ENCODE measurements at regions not wholly inside any gene's neighbourhood (a gene's known extent, or its start where the extent isn't known, plus 50 kb on each side); places are given as distances from the start of the nearest gene placed in this dataset.

GRCh38 chr11:62022211-62022610 lies 54.8 kb upstream of the FTH1 start:
- H3K4me1 ChIP-seq (ENCODE audit: control insufficient read depth in 1 of 2, insufficient read depth in 2 of 2, low read depth in 1 of 2, low read length in 1 of 2), result no peaks in the 10 kb centered on the region
- H3K9ac ChIP-seq, result no peak overlapping the region
- TF ChIP-seq PBX3 (IDR thresholded peaks at IDR 0.05), result no peak
- TF ChIP-seq FOXM1 (IDR thresholded peaks at IDR 0.05; ENCODE audit: low read depth), result no peak
- no peak for TF ChIP-seq RXRA (IDR thresholded peaks at IDR 0.05; ENCODE audit: borderline replicate concordance, low read depth)
- TF ChIP-seq, protein P1, sequence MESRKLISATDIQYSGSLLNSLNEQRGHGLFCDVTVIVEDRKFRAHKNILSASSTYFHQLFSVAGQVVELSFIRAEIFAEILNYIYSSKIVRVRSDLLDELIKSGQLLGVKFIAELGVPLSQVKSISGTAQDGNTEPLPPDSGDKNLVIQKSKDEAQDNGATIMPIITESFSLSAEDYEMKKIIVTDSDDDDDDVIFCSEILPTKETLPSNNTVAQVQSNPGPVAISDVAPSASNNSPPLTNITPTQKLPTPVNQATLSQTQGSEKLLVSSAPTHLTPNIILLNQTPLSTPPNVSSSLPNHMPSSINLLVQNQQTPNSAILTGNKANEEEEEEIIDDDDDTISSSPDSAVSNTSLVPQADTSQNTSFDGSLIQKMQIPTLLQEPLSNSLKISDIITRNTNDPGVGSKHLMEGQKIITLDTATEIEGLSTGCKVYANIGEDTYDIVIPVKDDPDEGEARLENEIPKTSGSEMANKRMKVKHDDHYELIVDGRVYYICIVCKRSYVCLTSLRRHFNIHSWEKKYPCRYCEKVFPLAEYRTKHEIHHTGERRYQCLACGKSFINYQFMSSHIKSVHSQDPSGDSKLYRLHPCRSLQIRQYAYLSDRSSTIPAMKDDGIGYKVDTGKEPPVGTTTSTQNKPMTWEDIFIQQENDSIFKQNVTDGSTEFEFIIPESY (IDR thresholded peaks at IDR 0.05; ENCODE audit: borderline replicate concordance, low read depth), result no peak
- TF ChIP-seq NFIC (IDR thresholded peaks at IDR 0.05; ENCODE audit: borderline replicate concordance), result no peak
- TF ChIP-seq CTCF (IDR thresholded peaks at IDR 0.05), result no peak
- no peak for TF ChIP-seq YY1 (IDR thresholded peaks at IDR 0.05; ENCODE audit: low read depth)
- TF ChIP-seq MXI1 (IDR thresholded peaks at IDR 0.05; ENCODE audit: low read depth, low read length), result no peak
- TF ChIP-seq, protein P2, sequence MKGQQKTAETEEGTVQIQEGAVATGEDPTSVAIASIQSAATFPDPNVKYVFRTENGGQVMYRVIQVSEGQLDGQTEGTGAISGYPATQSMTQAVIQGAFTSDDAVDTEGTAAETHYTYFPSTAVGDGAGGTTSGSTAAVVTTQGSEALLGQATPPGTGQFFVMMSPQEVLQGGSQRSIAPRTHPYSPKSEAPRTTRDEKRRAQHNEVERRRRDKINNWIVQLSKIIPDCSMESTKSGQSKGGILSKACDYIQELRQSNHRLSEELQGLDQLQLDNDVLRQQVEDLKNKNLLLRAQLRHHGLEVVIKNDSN (IDR thresholded peaks at IDR 0.05; ENCODE audit: borderline replicate concordance, low read depth), result no peak
- CTCF ChIA-PET, result interaction anchor here (1.0 to 2.7 kb wide), 2 partner anchors 60 to 225 kb away, joined by 3 to 11 read pairs; no protein-coding TSS in a partner anchor
- H3K79me2 ChIP-seq (ENCODE audit: insufficient read depth), result no peaks in the 10 kb centered on the region
- no peak for DNase-seq
- H4K20me1 ChIP-seq (ENCODE audit: insufficient read depth), result no peaks in the 10 kb centered on the region
- no peak overlapping the region for H2AFZ ChIP-seq (ENCODE audit: low read depth)
- no peaks in the 10 kb centered on the region for H3K9me3 ChIP-seq
- no peaks in the 10 kb centered on the region for H3K9me2 ChIP-seq
- no peak overlapping the region for H3K4me3 ChIP-seq (ENCODE audit: low read depth in 2 of 2, low read length in 1 of 2)
- POLR2A ChIA-PET, result no interaction called here
- H3K36me3 ChIP-seq (replicated peaks in 1 of 2; ENCODE audit: control insufficient read depth in 1 of 2, insufficient read depth in 2 of 2, low read length in 1 of 2), result no peaks in the 10 kb centered on the region
- H3K27me3 ChIP-seq (ENCODE audit: insufficient read depth), result no peaks in the 10 kb centered on the region
- no peak overlapping the region for H3K27ac ChIP-seq (ENCODE audit: low read depth in 2 of 2, low read length in 1 of 2)
- H3F3A ChIP-seq (replicated peaks; ENCODE audit: insufficient read depth), result no peaks in the 10 kb centered on the region
- WGBS (ENCODE audit: low lambda C conversion rate), result 0% methylated on average over 3 of the region's 3 CpGs
- no peak overlapping the region for H3K4me2 ChIP-seq

- Histone ChIP-seq H3K79me2 (ENCODE audit: insufficient read depth) (no peaks in the 10 kb centered on the region), H3K4me2 (no peak overlapping the region), H3K9me2 (no peaks in the 10 kb centered on the region), H3K4me1 (ENCODE audit: control insufficient read depth in 1 of 2, insufficient read depth in 2 of 2, low read depth in 1 of 2, low read length in 1 of 2) (no peaks in the 10 kb centered on the region), H3F3A (replicated peaks; ENCODE audit: insufficient read depth) (no peaks in the 10 kb centered on the region), H2AFZ (ENCODE audit: low read depth) (no peak overlapping the region), H3K27ac (ENCODE audit: low read depth in 2 of 2, low read length in 1 of 2) (no peak overlapping the region), H4K20me1 (ENCODE audit: insufficient read depth) (no peaks in the 10 kb centered on the region), H3K9me3 (no peaks in the 10 kb centered on the region), H3K4me3 (ENCODE audit: low read depth in 2 of 2, low read length in 1 of 2) (no peak overlapping the region), H3K36me3 (replicated peaks in 1 of 2; ENCODE audit: control insufficient read depth in 1 of 2, insufficient read depth in 2 of 2, low read length in 1 of 2) (no peaks in the 10 kb centered on the region), H3K27me3 (ENCODE audit: insufficient read depth) (no peaks in the 10 kb centered on the region), H3K9ac (no peak overlapping the region)
- ChIA-PET POLR2A (no interaction called here), CTCF (no interaction called here)
- no peak for DNase-seq
- TF ChIP-seq, protein P1 (IDR thresholded peaks at IDR 0.05; ENCODE audit: borderline replicate concordance, low read depth), result no peak
- TF ChIP-seq TAF1 (IDR thresholded peaks at IDR 0.05; ENCODE audit: borderline replicate concordance, low read depth, low read length) (no peak), NRF1 (IDR thresholded peaks at IDR 0.05; ENCODE audit: low read depth, low read length) (no peak), TEAD4 (IDR thresholded peaks at IDR 0.05; ENCODE audit: borderline replicate concordance, insufficient read depth) (no peak)
- 11% methylated on average over 3 of the region's 3 CpGs for WGBS (ENCODE audit: low lambda C conversion rate)
These were observed 53.2 kb upstream of the FTH1 start for GRCh38 chr11:62020661-62021060.

All from SK-N-SH (cell line).